Calu3 (cell line): ENCODE measurements at regions not wholly inside any gene's neighbourhood (a gene's known extent, or its start where the extent isn't known, plus 50 kb on each side); places are given as distances from the start of the nearest gene placed in this dataset.

Experiments
- BruUV-seq: library from RNA; stranded (reverse); fragments of 400-500 nt; replicated peaks from 2 replicates; lab custom pipeline; 2021; lab: Mats Ljungman, UMichigan
- CTCF ChIA-PET: fragments of 300-600 bp; sonication (Branson Sonifier 250); formaldehyde crosslinking; loops from one replicate; lab custom pipeline; 2022; ENCODE audit warnings: antibody characterized with exemption; lab: Charles Lee
- DNase-seq: peaks from one replicate; pipeline ENCODE4 v3.0.0; 2022
- H3K27ac Mint-ChIP-seq: one replicate; pipeline ENCODE4 v1.8.0; 2022; ENCODE audit warnings: mixed read lengths; ENCODE audit not compliant: unreplicated experiment
- H3K27me3 Mint-ChIP-seq: one replicate; pipeline ENCODE4 v1.8.0; 2022; ENCODE audit warnings: mixed read lengths; ENCODE audit not compliant: unreplicated experiment
- H3K36me3 Mint-ChIP-seq: one replicate; pipeline ENCODE4 v1.8.0; 2022; ENCODE audit warnings: mild to moderate bottlenecking, moderate library complexity, mixed read lengths; ENCODE audit not compliant: insufficient read depth, unreplicated experiment
- H3K4me1 Mint-ChIP-seq: one replicate; pipeline ENCODE4 v1.8.0; 2022; ENCODE audit warnings: mild to moderate bottlenecking, low read depth, mixed read lengths; ENCODE audit not compliant: unreplicated experiment
- H3K4me3 Mint-ChIP-seq: one replicate; pipeline ENCODE4 v1.8.0; 2022; ENCODE audit warnings: mild to moderate bottlenecking, low read depth, moderate library complexity, mixed read lengths; ENCODE audit not compliant: unreplicated experiment
- H3K9me3 Mint-ChIP-seq: one replicate; pipeline ENCODE4 v1.8.0; 2022; ENCODE audit warnings: low read depth, mixed read lengths; ENCODE audit not compliant: unreplicated experiment
- CTCF ChIP-seq: fragments of 200-600 bp; IDR thresholded peaks from one replicate; pipeline ENCODE4 v1.8.0; 2022; ENCODE audit warnings: antibody characterized with exemption; ENCODE audit not compliant: unreplicated experiment
- intact Hi-C: fragments of 100-400 bp; cut with micrococcal nuclease; formaldehyde crosslinking; loops from one replicate; pipeline ENCODE4 v1.10.0; 2022; ENCODE audit not compliant: unreplicated experiment

- Mint-ChIP-seq H3K9me3 (peaks cover 12% of the 10 kb centered on the region), H3K27ac (no peak overlapping the region), H3K4me3 (no peak overlapping the region), H3K27me3 (no peaks in the 10 kb centered on the region), H3K4me1 (no peaks in the 10 kb centered on the region), H3K36me3 (no peaks in the 10 kb centered on the region)
- no peak for TF ChIP-seq CTCF
- BruUV-seq, result no TSS peak
- CTCF ChIA-PET, result no interaction called here
- intact Hi-C loops, result no loop called here
- no peak for DNase-seq
Measured at GRCh38 chr10:108180878-108181277, 1016.4 kb upstream of the SORCS1 start.

- CTCF ChIA-PET, result no interaction called here
- H3K27ac Mint-ChIP-seq, result no peak overlapping the region
Measured at GRCh38 chr10:108169846-108170245, 1005.3 kb upstream of the SORCS1 start.

GRCh38 chr10:108167766-108168165 lies 1003.3 kb upstream of the SORCS1 start:
- no TSS peak for BruUV-seq
- H3K27me3 Mint-ChIP-seq, result no peaks in the 10 kb centered on the region
- intact Hi-C loops, result no loop called here
- no peak for TF ChIP-seq CTCF
- no peaks in the 10 kb centered on the region for H3K36me3 Mint-ChIP-seq
- H3K9me3 Mint-ChIP-seq, result peaks cover 2% of the 10 kb centered on the region
- H3K4me1 Mint-ChIP-seq, result no peaks in the 10 kb centered on the region
- H3K27ac Mint-ChIP-seq, result no peak overlapping the region
- DNase-seq, result no peak
- no peak overlapping the region for H3K4me3 Mint-ChIP-seq
- CTCF ChIA-PET, result no interaction called here

More at GRCh38 chr10:108169846-108170245, 1005.3 kb upstream of the SORCS1 start:
- intact Hi-C loops, result no loop called here
- peaks cover 2% of the 10 kb centered on the region for H3K9me3 Mint-ChIP-seq
- no TSS peak for BruUV-seq
- no peaks in the 10 kb centered on the region for H3K27me3 Mint-ChIP-seq
- no peak for DNase-seq
- no peaks in the 10 kb centered on the region for H3K4me1 Mint-ChIP-seq
- no peak for TF ChIP-seq CTCF
- no peak overlapping the region for H3K4me3 Mint-ChIP-seq
- no peaks in the 10 kb centered on the region for H3K36me3 Mint-ChIP-seq

GRCh38 chr10:108166401-108166800 lies 1001.9 kb upstream of the SORCS1 start:
- Mint-ChIP-seq H3K27ac (no peak overlapping the region), H3K27me3 (no peaks in the 10 kb centered on the region), H3K36me3 (no peaks in the 10 kb centered on the region), H3K4me3 (no peak overlapping the region), H3K9me3 (peaks cover 2% of the 10 kb centered on the region), H3K4me1 (no peaks in the 10 kb centered on the region)
- CTCF ChIA-PET, result no interaction called here
- BruUV-seq, result no TSS peak
- no peak for TF ChIP-seq CTCF
- DNase-seq, result no peak
- intact Hi-C loops, result no loop called here
